HG03378 (cell line): ENCODE measurements at regions not wholly inside any gene's neighbourhood (a gene's known extent, or its start where the extent isn't known, plus 50 kb on each side); places are given as distances from the start of the nearest gene placed in this dataset.

Experiments
- ATAC-seq: cut with Tn5 transposase; IDR thresholded peaks from one replicate; pipeline ENCODE4 v1.9.1; 2021; ENCODE audit warnings: mild to moderate bottlenecking, moderate library complexity; ENCODE audit not compliant: unreplicated experiment

DNA sequence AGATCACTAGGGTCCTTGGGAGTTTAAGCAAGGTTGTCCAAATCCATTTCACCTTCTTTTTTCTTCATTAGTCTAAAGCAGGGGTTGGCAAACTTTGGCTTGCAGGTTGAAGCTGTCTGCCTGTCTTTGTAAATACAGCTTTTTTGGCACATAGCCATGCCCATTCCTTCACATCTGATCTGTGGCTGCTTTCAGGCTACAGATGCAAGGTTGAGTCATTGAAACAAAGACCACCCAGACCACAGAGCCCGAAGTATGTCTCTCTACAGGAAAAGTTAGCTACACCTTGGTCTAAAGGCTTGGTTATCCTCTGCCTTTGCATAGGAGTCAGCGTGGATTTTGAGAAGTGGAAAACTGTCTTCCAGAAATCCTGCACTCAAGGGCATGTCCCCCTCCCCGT lies 238.1 kb upstream of the STS start:
- no peak for ATAC-seq

DNA sequence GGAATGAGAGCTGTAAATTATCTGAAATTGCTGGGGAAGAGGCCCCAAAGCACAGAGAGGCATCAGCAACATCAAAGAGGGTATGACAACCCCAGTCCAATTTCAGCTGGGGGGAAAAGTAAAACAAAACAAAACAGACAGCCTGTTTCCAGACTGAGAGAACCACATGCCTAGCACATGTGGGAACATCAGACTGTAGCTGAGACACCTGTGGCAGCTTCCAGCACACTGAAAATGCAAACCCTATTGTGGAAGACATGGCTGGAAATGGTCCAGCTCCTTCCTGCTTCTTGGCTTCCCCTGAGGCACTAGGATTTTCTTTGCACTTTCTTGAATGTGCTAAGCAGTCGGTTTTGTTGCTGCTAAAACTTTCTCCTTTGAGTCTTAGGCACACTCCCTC lies 240.9 kb upstream of the STS start:
- ATAC-seq = no peak

GRCh38 chrX:6904156-6904555 lies 243.4 kb upstream of the STS start:
- ATAC-seq = no peak

DNA sequence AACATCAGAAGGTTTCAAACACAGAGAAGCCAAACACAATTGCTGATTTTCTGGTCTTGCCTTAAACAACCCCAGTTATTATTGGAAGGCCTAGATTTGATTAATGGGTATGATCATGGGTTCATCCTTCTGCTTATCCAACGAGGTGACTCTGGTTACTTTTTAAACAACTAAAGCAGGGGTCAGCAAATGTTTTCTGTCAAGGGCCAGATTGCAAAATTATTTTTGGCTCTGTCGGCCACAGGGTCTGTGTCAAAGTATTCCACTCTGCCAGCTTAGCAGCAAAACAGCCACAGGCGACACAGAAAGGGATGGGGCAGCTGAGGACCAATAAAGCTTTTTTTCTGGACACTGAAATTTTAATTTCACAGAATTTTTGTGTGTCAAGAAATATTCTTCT lies 249.1 kb upstream of the STS start:
- no peak for ATAC-seq

- ATAC-seq = no peak
Measured at GRCh38 chrX:6891404-6891803, 256.1 kb upstream of the STS start.

DNA sequence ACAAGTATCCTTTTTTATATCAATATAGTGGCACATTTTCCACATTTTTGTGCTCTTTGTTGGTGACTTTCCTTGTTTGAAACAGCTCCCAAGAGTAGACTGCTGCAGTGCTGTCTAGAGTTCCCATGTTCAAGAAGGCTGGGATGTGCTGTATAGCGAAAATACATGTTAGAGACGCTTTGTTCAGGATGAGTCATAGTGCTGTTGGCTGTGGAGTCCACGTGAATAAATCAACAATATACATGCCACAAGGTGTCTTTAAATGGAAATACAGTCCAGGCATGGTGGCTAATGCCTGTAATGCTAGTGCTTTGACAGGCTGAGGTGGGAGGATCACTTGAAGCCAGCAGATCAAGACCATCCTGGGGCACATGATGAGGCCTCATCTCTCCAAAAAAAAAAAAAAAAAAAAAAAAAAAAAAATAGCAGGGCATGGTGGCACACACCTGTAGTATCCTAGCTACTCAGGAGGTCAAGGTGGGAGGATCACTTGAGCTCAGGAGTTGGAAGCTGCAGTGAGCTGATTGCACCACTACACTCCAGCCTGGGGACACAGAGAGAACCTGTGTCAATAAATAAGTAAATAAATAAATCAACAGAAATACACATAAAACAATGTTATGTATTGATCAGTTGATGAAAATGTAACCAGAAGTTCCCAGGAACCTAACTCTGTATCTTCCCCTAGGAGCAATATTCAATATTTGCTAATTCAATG lies 256.8 kb upstream of the STS start:
- no peak for ATAC-seq

- no peak for ATAC-seq
Measured at GRCh38 chrX:6885909-6886308, 261.6 kb upstream of the STS start.

DNA sequence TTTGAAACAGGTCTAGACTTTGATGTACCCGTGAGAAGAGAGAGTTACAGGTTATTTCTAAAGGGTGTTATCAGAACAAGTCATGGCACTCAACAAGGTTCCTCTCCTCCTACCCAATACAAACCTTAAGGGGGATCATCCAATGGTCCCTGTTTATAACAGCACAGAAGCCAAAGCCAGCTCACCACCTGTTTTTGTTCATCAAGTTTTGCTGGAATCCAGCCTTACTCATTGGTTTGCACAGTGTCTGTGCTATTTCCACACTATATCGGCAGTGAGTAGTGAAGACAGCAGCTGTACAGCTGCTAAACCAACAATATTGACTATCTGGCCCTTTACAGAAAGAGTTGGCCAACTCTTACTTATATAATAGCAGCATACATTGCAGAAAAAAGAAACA lies 262.1 kb upstream of the STS start:
- ATAC-seq = no peak

- ATAC-seq = no peak
Measured at GRCh38 chrX:6861456-6861855, 286.1 kb upstream of the STS start.

DNA sequence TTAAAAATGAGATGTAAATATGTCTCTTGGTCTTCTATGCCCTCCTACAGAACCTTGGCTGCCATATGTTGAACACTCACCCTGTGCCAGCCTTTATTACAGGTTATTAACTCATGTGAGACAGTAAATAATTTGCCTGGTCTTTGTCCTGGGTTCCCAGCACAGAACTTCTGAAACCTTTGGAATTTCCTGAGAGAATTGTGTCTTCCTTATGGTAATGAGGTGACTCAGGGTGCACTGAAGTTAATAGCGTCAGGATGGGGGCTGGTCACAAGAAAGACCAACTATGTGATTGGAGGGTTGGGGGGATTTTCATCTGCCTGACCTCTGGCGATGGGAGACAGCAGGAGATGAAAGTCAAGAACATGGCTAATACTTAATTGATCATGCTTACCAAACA lies 289.8 kb upstream of the STS start:
- ATAC-seq = no peak

DNA sequence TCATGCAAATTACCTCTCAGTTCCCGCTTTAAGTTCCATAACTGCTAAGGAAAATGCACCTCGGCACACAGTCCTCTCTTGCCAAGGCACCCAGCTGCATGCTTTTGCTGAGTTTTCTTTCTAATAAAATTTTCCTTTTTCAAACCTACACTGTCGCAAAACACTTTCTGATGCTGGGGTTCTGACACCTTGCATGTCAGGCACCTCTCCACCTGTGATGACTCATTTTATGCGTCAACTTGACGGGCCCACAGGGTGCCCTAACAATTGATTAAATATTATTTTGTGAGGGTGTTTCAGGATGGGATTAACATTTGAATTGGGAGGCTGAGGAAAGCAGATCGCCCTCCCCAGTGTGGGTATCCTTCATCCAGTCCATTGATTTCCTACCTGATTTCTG lies 291.0 kb upstream of the STS start:
- ATAC-seq = no peak

DNA sequence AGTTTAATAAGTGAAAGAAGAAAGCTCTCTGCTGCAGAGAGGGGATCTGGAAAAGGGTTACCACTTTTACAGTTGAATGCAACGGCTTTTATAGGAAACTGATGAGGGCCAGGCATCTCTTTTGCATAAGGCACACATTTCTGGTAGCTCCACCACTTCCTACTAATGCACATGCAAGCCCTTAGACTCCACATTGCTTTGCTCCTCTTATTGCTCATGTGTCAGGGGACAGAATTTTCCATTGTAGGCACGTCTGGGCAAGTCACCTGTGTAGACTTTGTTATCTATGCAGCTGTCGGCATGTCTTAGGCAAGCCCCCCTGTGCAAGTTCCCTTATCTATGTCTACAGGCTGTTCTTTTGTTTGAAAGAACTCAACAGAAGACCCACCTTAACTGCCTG lies 294.6 kb upstream of the STS start:
- peak; percentile 72 for ATAC-seq

GRCh38 chrX:6852121-6852520 lies 295.4 kb upstream of the STS start:
- ATAC-seq = no peak

DNA sequence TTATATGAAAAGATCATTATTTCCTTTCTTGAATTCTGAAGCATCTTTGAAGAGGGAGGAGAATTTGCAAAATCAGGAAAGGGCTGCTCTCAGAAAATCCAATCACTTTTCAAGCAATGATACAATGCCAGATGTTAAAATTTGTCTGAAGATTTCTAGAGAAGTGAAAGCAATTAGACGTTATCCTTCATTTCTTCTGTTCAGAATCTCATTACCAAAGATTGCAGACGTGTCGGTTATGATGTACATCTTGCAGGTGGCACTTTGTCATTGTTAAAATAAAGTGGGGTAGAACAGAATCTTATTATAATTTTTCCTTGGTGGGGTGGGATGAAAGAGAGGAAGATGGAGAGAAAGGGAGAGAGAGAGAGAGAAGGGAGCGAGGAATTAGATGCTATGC lies 296.4 kb upstream of the STS start:
- no peak for ATAC-seq

GRCh38 chrX:6849716-6850414 lies 297.6 kb upstream of the STS start:
- ATAC-seq = no peak

DNA sequence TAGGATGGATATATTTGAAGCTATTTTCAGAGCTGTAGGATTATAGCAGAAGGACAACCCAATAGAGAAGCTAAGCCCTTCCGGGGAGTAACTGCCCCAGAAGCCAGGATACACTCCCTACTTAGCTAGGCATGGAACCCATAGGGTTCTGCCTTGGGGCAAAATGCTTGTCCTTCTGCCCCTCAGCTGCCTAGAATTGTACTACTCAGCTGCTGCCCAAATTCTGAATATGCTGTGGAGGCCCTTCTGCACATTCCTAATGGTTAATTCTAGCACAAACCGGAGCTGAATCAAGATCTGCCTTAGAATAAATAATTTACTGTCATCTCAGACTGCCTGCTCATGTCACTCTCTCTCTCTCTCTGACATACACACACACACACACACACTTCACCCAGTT lies 297.7 kb upstream of the VCX3A start:
- no peak for ATAC-seq

GRCh38 chrX:6826856-6827255 lies 291.9 kb upstream of the VCX3A start:
- no peak for ATAC-seq

DNA sequence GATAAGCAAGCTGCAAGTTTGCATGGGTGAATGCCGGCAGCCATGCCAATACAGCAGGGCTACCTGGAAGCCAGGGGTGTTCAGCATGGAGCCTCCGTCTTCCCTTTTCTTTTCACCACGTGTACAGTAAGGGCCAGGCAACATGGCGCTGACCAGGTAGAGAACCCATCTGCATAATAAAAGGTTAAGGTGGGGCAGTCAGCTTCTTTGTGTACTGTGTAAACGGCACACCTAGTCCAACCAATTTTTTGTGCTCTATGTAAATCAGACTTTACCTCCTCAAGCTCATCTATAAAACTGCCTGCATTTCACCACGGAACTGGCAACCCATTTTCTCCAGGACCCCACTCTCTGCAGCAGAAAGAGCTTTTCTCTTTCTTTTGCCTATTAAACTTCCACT lies 286.8 kb upstream of the VCX3A start:
- ATAC-seq = no peak

- no peak for ATAC-seq
Measured at GRCh38 chrX:6813836-6814370, 279.0 kb upstream of the VCX3A start.

- ATAC-seq = no peak
Measured at GRCh38 chrX:6812087-6812486, 277.2 kb upstream of the VCX3A start.

DNA sequence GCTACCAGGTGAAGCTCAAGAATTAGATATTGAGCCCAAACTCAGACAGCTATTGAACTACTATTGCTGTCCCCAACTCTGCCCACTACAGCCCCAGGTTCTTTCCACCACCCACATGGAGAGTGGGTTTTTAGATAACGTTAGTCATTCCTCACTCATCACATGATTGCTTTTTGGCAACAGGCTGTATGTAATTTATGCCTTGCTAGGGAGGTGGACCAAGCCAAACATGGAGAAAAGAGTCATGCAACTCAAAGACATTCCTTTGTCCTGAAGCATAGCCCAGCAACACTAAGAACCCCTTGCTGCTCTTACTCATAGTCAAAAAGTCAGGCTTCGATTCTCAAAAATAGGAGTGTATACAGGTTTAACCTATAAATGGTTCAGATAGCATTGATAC lies 275.9 kb upstream of the VCX3A start:
- no peak for ATAC-seq

GRCh38 chrX:6803607-6804006 lies 268.7 kb upstream of the VCX3A start:
- ATAC-seq = no peak

- no peak for ATAC-seq
Measured at GRCh38 chrX:6793000-6793399, 258.1 kb upstream of the VCX3A start.
